ENCODE measurements at regions not wholly inside any gene's neighbourhood (a gene's known extent, or its start where the extent isn't known, plus 50 kb on each side); places are given as distances from the start of the nearest gene placed in this dataset.
"Not testable (repeated sequence)": the region's sequence is repeated elsewhere in the genome, so short reads cannot be mapped to it uniquely, and the experiment has no call there.

DNA sequence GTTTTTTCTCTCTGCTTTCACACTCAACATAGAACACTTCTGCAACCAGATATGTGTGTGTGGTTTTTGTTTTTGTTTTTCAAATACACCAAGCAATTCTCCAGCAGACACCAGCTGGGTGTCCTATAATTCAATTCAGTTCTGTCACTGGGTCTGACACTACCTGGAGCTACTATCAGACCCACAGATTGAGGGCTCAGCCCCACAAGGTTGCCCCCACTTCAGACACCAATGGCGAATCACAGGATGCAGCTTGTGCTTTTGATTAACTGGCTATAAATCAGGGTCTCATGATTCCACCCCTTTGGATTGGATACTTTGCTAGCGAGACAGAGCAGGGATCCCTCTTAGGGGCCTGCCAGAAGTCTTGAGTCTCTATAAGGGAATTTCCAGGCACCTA lies 462.2 kb upstream of the NRP1 start:
- no peak for DNase-seq (ENCODE audit: insufficient read length, low spot score)
- no peak for FAIRE-seq

DNA sequence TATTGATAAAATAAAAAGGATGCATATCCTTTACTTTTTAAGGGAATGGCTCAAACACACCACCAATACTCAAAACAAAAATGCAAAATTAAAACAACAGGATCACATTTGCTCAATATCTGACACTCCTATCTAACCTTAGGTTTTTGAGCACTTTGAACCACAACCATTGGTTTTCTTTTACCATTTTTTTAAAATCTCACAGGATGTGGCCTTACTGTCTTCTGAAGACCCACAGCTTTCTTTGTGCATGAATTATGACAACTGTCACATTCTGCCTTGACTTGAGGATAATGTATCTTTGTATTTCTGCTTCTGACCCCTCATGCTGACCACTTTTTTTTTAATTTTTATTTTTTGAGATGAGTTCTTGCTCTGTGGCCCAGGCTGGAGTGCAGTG lies 461.1 kb upstream of the NRP1 start:
- FAIRE-seq (no peak), DNase-seq (ENCODE audit: insufficient read length, low spot score) (no peak)

- FAIRE-seq, result no peak
Measured at GRCh38 chr10:33794460-33794859, 460.0 kb upstream of the NRP1 start.

GRCh38 chr10:33793793-33794192 lies 459.3 kb upstream of the NRP1 start:
- no peak for DNase-seq (ENCODE audit: insufficient read length, low spot score)

More at GRCh38 chr10:33794460-33794859, 460.0 kb upstream of the NRP1 start:
- no peak for DNase-seq (ENCODE audit: insufficient read length, low spot score)

GRCh38 chr10:33791272-33791660 lies 456.8 kb upstream of the NRP1 start:
- DNase-seq (ENCODE audit: insufficient read length, low spot score) (no peak), FAIRE-seq (no peak)

More at GRCh38 chr10:33793793-33794192, 459.3 kb upstream of the NRP1 start:
- no peak for FAIRE-seq

DNA sequence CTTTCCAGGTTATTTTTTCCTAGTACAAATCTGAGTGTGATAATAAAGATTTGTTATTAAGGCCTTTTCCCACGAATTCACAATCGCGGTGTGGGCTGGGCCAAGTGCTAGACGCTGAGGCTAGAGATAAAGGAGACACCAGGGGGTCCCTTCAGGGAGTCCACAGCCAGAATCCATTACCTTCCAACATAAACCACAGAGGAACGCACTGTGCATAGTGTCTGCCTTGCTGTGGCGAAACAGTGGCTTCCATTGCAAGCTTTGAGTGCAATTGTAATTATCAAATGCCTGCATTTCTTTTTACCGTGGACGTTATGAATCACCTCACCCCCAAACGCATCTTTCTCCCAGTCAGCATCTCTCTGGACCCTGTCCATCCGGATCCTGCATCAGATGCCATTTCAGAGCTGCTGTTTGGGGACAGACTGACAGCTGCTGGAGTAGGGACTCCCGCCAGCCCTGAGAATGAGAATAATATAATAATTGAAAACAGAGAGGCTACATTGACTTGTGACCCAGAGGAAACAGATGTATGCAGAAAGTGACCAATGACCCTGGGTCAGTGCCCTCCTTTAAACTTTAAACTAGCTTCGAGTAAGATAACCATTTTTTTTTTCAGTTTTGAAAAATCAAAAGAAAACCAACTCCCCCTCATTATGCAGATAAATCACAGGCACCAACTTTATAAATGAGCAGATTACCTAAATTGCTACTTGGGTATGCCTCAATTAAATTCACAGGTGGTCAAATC lies 456.2 kb upstream of the NRP1 start:
- FAIRE-seq (no peak), DNase-seq (ENCODE audit: insufficient read length, low spot score) (no peak)

DNA sequence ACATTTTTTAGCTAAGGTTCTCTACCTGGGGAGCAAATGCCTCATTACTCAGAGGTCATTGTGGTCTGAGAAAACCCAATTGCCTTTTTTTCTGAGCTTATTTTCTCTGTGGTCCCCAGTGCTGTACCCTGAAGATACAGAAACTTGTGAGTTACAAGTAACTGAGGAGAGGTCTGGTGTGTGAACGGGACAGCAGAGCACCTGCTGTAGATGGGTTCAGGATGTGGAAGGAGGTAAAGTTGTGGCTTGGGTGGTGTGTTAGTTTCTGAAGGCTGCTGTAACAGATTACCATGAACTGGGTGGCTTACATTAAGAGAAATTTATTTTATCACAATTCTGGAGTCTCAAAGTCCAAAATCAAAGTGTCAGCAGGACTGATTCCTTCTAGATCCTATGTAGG lies 449.1 kb upstream of the NRP1 start:
- FAIRE-seq (no peak), DNase-seq (ENCODE audit: insufficient read length, low spot score) (no peak)

DNA sequence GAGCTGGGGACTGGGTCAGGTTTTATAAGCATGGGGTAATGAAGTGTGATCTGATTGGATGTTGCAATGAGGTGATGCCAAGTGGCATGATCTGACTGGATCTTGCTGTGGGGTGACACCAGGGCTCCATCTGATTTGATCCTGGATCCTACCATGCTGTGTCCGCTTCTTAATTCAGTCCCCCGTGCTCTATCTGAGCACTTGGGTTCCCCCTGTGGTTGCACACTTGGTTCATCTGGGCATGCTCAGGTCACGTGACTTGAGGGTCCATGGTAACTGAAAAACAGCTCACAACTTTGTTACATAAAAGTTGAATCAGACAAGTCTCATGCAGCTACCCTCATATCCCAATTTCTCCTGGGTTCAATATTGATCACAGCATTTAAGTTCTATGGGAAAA lies 448.6 kb upstream of the NRP1 start:
- DNase-seq (ENCODE audit: insufficient read length, low spot score) (no peak), FAIRE-seq (no peak)

DNA sequence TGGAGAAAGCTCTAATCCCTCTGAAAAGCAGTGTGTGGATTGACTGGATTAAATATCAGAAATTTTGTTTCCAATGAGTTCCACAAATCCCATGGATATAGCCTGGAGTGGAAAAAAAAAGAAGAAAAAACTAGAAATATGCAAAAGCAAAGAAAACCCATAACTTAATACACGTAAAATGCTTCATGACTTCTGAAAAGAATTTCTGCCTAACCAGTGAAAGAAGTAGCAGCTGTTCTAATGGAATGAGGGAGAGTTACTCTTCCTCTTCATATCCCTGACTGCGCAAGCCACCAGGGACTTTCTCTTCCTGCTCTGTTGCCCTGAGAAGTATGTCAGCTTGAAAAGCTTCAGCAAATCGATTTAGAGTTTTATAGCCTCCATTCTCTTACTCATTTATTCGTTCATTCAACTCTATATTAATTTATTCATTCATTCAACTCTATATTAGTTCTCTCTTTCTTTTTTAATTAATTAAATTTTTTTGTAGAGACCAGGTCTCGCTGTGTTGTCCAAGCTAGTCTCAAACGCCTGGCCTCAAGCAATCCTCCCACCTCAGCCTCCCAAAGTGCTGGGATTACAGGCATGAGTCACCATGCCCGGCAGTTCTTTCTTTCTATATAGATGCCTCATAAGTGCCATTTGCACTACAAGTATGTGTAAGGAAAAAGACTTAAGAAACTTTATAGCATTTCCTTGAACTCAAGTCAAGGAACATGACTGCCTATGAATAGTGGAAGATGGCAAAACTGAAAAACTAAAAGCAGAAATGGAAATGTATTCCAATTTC lies 447.3 kb upstream of the NRP1 start:
- no peak for DNase-seq (ENCODE audit: insufficient read length, low spot score)
- FAIRE-seq, result no peak

DNA sequence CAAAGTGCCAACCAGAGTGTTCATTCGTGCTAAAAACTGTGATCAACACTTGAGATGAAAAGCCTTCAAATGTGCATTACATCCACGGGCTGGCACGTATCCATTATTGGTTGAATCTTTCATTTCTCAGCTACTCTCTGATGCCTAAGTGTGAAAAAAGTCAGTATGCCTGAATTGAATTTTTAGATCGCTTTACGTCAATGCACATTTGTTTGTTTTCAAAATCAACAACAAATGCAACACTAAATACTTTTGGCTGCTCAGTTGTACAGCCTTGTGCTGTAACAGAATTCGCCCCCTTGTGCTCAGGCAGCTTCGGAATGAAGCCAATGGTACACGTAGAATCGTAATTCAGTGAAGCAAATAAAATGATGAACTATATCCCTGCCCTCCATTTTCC lies 446.5 kb upstream of the NRP1 start:
- no peak for DNase-seq (ENCODE audit: insufficient read length, low spot score)
- FAIRE-seq, result no peak

DNA sequence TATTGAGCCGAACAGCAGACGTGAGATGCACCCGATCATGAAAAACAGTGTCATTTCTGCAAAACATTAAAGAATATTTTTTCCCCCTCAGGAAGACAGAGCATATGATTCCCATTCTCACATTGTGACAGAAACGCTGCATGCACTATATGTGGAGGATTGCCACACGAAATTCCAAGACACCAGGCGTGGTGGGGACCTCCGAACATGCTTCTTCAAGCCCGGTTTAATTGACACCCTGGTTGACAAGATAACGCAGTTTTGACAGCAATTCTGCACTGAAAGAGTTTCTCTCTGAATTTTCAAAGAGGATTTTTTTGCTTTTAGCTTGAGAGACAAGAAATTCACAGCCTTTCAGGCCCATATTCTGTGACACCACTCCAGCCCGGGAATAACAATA lies 442.8 kb upstream of the NRP1 start:
- FAIRE-seq (no peak), DNase-seq (ENCODE audit: insufficient read length, low spot score) (no peak)

DNA sequence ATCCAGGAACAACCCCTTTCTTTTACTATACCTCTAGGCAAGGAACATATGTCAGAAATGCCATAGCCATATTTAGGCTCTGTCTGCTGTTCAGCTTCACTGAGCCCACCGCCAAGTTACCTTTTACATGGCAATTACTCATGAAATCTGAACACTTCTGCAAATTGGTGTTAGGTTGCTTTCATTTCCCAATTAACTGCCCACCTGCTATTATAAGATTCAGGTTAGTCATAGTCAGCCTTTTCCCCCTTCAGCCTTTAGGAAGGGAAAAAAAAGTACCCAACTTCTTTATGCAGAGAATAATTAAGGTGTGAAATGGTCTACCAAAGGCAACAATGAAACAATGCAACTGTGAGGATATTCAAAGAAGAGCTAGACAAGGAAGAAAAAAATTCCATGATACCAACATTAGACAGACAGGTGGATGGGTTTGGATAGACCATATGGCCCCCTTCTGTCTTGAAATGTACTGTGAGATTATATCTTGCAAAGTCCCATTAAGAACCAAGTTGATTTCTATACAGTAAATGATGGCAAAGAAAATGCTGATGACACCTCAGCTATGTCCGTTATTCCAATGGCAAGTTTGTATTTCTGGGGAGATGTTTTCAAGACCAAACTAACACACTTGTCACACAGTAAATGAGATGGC lies 442.1 kb upstream of the NRP1 start:
- FAIRE-seq (no peak), DNase-seq (ENCODE audit: insufficient read length, low spot score) (no peak)

DNA sequence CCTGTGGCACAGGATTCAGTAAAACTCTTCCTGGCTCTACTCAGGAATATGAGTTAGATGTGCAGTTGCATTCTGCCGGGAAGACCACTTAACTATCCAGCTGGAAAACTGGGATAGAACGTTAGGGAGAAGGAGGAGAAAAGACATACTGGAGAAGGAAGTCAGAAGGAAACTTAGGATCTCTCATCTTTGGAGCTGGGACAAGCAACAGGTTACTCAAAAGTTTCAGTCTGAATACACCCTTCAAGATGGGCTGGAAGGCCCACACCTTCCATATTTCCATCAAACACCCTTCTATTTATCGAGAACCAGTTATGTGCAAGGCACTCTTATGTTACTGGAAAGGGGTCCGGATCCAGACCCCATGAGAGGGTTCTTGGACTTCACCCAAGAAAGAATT lies 440.4 kb upstream of the NRP1 start:
- no peak for DNase-seq (ENCODE audit: insufficient read length, low spot score)

GRCh38 chr10:33773886-33774480 lies 439.5 kb upstream of the NRP1 start:
- no peak for FAIRE-seq
- no peak for DNase-seq (ENCODE audit: insufficient read length, low spot score)

More for the DNA sequence above, 440.4 kb upstream of the NRP1 start:
- no peak for FAIRE-seq

DNA sequence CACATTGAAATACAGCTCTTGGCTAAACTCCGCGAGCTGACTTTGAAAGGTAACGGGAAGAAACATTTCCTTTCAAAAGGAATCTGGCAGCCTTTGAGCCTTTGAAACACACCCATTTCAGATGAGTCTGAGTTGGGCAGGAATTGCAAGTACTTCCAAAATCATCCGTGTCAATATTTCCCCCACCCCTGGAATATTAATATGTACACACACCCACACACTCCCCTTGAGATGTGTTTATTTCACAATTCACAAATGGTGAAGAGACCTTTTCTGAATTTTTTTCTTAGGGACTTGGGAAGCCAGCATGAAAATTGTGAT lies 438.7 kb upstream of the NRP1 start:
- no peak for DNase-seq (ENCODE audit: insufficient read length, low spot score)
- no peak for FAIRE-seq

GRCh38 chr10:33772370-33773252 lies 438.1 kb upstream of the NRP1 start:
- DNase-seq (ENCODE audit: insufficient read length, low spot score) (no peak), FAIRE-seq (no peak)

DNA sequence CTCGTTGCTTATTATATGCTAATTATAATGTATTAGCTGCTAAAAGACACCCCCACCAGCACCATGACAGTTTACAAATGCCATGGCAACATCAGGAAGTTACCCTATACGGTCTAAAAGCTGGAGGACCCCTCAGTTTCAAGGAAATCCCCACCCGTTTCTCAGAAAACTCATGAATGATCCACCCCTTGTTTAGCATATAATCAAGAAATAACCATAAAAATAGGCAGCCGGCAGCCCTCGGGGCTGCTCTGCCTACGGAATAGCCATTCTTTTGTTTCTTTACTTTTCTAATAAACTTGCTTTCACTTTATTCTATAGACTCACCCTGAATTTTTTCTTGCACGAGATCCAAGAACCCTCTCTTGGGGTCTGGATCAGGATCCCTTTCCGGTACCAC lies 437.4 kb upstream of the NRP1 start:
- DNase-seq (ENCODE audit: insufficient read length, low spot score); FAIRE-seq: not testable (repeated sequence)

GRCh38 chr10:33764694-33765185 lies 430.3 kb upstream of the NRP1 start:
- FAIRE-seq (no peak), DNase-seq (ENCODE audit: insufficient read length, low spot score) (no peak)

GRCh38 chr10:33760056-33760943 lies 425.8 kb upstream of the NRP1 start:
- no peak for FAIRE-seq

More at GRCh38 chr10:33760056-33760943, 425.8 kb upstream of the NRP1 start:
- DNase-seq (ENCODE audit: insufficient read length, low spot score), result no peak
